22Rv1 (cell line): ENCODE measurements at regions not wholly inside any gene's neighbourhood (a gene's known extent, or its start where the extent isn't known, plus 50 kb on each side); places are given as distances from the start of the nearest gene placed in this dataset.

Experiments used
- H3K27ac ChIP-seq: fragments of 450-650 bp; 2 replicates; pipeline ENCODE4 v1.5.1; 2017
- CTCF ChIP-seq: fragments of 450-650 bp; IDR thresholded peaks from 2 replicates; pipeline ENCODE4 v1.5.1; 2017; ENCODE audit warnings: mild to moderate bottlenecking
- ZFX ChIP-seq: fragments of 450-650 bp; IDR thresholded peaks from 2 replicates; pipeline ENCODE4 v1.6.1; 2017; ENCODE audit warnings: antibody characterized with exemption, borderline replicate concordance

DNA sequence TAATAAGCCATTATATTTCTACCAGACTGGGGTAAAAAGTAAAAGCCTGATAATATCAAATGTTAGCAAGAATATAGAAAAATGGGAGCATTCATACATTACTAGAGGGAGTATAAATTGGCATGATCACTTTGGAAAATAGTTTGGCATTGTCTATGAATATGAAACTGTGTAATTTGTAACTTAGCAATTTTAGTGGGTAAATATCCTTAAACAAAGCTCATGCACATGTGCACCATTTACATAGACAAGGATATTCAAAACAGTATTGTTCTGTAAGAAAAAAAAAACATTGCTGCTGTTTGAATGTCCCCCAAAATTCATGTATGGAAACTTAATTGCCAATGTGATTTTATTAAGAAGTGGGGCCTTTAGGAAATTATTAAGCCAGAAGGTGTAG, 166.4 kb upstream of the SLC27A6 start:
- no peak overlapping the region for H3K27ac ChIP-seq
- TF ChIP-seq CTCF (no peak), ZFX (no peak)

GRCh38 chr5:128799945-128800344, 165.3 kb upstream of the SLC27A6 start:
- no peak for TF ChIP-seq CTCF
- no peak for TF ChIP-seq ZFX
- no peak overlapping the region for H3K27ac ChIP-seq

DNA sequence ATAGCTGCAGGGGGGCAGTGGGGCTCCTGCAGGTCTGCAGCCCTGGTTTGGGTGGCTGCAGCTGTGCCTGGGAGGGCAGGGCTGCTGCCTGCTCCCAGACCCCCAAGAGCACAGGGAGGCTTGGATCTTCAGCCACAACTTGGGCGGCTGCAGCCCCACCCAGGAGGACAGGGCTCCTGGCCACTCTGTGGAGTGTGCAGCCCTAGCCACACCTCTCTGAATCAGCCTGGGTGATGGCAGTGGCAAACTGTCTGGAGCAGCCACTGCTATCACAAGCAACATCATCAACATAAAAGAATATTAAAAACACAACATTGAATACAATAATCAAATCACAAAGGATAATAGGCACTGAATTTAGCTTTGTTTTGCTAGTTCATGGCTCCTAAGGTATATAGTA, 164.9 kb upstream of the SLC27A6 start:
- TF ChIP-seq ZFX (no peak), CTCF (no peak)
- H3K27ac ChIP-seq: no peak overlapping the region

- TF ChIP-seq ZFX (no peak), CTCF (no peak)
- H3K27ac ChIP-seq: no peak overlapping the region
Observed at GRCh38 chr5:128813317-128814070, 151.8 kb upstream of the SLC27A6 start.

DNA sequence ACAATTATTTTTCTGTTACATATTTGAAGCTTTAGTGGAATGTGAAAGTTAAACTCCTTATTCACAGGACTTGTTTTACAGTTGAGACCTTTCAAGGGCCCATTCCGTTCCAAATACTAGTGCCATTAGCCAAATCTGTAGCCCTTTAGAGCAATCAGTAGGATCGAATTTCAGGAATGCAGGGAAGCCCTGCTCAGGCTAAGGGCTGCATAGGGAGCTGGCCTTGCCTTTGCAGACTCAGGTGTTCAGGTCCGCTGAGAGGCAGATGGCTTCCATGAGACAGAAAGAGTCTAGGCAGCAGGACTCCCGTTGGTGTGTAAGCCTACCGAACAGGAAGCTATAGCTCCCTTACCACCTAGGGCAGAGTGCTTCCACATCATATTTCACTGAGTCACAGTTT, 150.1 kb upstream of the SLC27A6 start:
- H3K27ac ChIP-seq: no peak overlapping the region
- TF ChIP-seq CTCF: no peak
- TF ChIP-seq ZFX: no peak

- no peak overlapping the region for H3K27ac ChIP-seq
- TF ChIP-seq ZFX (no peak), CTCF (no peak)
Observed at GRCh38 chr5:128825826-128826225, 139.5 kb upstream of the SLC27A6 start.

DNA sequence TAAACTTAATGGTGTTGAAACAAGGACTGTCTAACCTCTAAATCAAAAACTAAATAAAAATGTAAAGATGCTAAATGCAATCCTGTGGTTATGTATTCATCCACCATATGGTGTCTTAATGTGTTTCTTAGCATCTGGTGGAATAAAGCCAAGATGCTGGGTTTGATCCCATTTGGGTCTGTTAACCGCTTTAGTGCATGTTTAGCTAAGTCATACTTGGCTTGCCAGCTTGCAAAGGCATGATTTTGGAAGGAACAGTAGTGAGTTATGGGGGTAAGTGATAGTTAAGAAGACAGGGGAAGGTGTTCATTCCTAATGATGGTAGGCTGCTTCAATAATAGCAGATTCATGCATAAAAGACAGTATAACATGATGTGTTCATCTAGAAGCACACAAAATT, 139.0 kb upstream of the SLC27A6 start:
- no peak for TF ChIP-seq ZFX
- no peak for TF ChIP-seq CTCF
- no peak overlapping the region for H3K27ac ChIP-seq
